Right ventricle myocardium superior (tissue), 1 donor: ENCODE measurements at regions not wholly inside any gene's neighbourhood (a gene's known extent, or its start where the extent isn't known, plus 50 kb on each side); places are given as distances from the start of the nearest gene placed in this dataset.
"Not testable (repeated sequence)": the region's sequence is repeated elsewhere in the genome, so short reads cannot be mapped to it uniquely, and the experiment has no call there.

Experiments used
- ATAC-seq: fragments of 200-7000 bp; cut with Tn5 transposase; one replicate; pipeline ENCODE4 v1.9.1; 2020; ENCODE audit warnings: mild to moderate bottlenecking; ENCODE audit not compliant: poor library complexity
- DNase-seq: peaks from one replicate; pipeline ENCODE4 v3.0.0-alpha.2; 2020
- intact Hi-C: fragments of 100-400 bp; cut with DNase I; formaldehyde crosslinking; loops from one replicate; pipeline ENCODE4 v1.11.2; 2022
- donor health status: DM: no; HTN: yes; CAD: no; lungs with severe emphysema.

GRCh38 chrX:96102997-96103396 is 581.6 kb upstream of the DIAPH2 start:
- DNase-seq (peak; percentile 22), ATAC-seq (no peak)
- intact Hi-C loops: no loop called here

- intact Hi-C loops: no loop called here
- ATAC-seq (no peak), DNase-seq (no peak)
Measured at GRCh38 chrX:96112689-96113088, 572.0 kb upstream of the DIAPH2 start.

DNA sequence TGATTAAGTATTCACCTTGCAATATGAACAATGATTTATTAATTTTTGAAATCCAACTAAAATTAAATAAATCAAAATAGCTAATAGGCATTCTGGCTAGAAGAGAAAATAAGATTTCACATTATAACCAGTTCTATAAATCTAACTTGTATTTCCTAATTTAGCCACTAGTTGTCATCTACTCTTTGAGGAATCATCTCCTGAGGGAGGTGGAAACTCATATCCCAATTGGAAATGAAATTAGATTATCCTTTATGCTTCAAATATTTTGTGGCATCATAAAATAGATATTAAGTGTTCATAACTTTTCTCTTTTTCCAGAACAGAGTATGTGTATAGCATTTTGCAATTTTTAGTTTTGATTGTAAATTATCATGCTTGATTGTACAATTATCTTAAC is 558.5 kb upstream of the DIAPH2 start:
- no peak for ATAC-seq
- intact Hi-C loops: no loop called here
- DNase-seq: no peak

DNA sequence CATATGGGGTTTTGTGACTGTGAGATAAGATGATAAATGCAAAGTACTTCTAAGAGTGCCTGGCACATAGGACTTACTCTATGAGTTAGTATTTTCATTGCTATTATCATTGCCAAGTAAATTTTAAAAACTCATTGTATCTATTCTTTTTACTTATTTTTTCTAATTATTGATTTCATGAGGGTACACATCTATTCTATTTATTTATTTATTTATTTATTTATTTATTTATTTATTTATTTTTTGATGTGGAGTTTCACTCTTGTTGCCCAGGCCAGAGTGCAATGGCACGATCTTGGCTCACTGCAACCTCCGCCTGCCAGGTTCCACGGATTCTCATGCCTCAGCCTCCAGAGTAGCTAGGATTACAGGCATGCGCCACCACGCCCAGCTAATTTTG is 556.6 kb upstream of the DIAPH2 start:
- peak; percentile 20 for DNase-seq
- intact Hi-C loops, ATAC-seq: not testable (repeated sequence)

- ATAC-seq (no peak), DNase-seq (no peak)
- intact Hi-C loops: no loop called here
Measured at GRCh38 chrX:96140796-96141195, 543.8 kb upstream of the DIAPH2 start.

GRCh38 chrX:96147681-96148080 is 537.0 kb upstream of the DIAPH2 start:
- intact Hi-C loops: no loop called here
- ATAC-seq (no peak), DNase-seq (no peak)

GRCh38 chrX:96170626-96171025 is 514.0 kb upstream of the DIAPH2 start:
- intact Hi-C loops: no loop called here
- DNase-seq (no peak), ATAC-seq (no peak)

- ATAC-seq (no peak), DNase-seq (no peak)
- intact Hi-C loops: no loop called here
Measured at GRCh38 chrX:96176921-96177320, 507.7 kb upstream of the DIAPH2 start.

DNA sequence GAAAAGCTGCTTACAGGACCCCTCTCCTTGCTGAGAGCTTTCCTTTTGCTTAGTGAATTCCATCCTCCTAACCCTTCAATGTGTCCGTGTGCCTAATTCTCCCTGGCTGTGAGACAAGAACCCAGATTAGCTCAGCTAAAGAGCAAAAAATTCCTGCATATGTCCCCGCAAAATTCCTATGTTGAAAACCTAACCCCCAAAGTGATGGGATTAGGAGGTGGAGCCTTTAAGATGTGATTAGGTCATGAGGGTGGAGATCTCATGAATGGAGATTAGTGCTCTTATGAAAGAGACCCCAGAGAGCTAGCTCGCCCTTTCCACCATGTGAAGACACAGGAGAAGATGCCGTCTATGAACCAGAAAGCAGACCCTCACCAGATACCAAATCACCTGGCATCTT is 503.0 kb upstream of the DIAPH2 start:
- intact Hi-C loops: no loop called here
- no peak for ATAC-seq
- no peak for DNase-seq

- DNase-seq (no peak), ATAC-seq (no peak)
- intact Hi-C loops: no loop called here
Measured at GRCh38 chrX:96182366-96182765, 502.3 kb upstream of the DIAPH2 start.

- no peak for ATAC-seq
- intact Hi-C loops: no loop called here
- DNase-seq: no peak
Measured at GRCh38 chrX:96183391-96183790, 501.3 kb upstream of the DIAPH2 start.

GRCh38 chrX:96183843-96184242 is 500.8 kb upstream of the DIAPH2 start:
- ATAC-seq: no peak
- intact Hi-C loops: no loop called here
- DNase-seq: no peak

GRCh38 chrX:96204928-96205327 is 479.7 kb upstream of the DIAPH2 start:
- DNase-seq (no peak), ATAC-seq (no peak)
- intact Hi-C loops: no loop called here

DNA sequence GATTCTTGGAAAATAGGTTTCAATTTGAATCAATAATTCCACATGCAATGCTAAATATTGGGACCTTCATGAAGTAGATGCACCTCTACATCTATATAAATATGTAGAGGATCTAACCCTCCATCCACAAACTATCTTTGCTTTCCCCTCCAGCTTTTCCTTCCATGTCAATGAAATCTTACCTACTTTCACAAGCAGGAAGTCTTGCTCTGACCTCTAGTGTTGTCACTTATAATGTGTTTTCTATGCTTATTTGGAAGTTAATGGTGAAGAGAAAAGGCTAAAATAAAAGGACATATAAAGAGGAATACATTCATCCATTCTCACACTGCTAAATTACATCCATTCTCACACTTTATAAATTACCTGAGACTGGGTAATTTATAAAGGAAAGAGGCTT is 472.7 kb upstream of the DIAPH2 start:
- intact Hi-C loops: no loop called here
- ATAC-seq: no peak
- no peak for DNase-seq

GRCh38 chrX:96214681-96215080 is 470.0 kb upstream of the DIAPH2 start:
- DNase-seq, intact Hi-C loops, ATAC-seq: not testable (repeated sequence)

DNA sequence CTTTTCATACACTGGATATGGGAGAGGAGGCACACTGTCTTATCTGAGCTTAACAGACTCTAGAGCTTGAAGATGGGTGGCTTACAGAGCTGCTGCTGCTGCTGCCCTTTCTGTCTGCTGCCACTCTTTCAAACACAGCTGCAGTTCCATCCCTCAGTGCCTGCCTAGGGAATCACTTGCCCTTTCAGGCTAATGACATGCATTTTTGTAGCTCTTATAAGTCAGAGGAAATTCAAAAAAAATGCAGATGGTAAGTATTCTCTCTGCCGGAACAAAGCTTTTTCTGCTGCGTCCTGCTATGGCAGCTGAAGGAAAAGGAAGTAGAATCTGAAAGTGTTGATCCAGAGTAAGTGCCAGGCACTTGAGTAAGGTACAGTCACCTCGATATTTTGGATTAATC is 460.4 kb upstream of the DIAPH2 start:
- DNase-seq (no peak), ATAC-seq (no peak)
- intact Hi-C loops: no loop called here

- ATAC-seq: no peak
- no peak for DNase-seq
- intact Hi-C loops: no loop called here
Measured at GRCh38 chrX:96244955-96245354, 439.7 kb upstream of the DIAPH2 start.

- DNase-seq: no peak
- no peak for ATAC-seq
- intact Hi-C loops: no loop called here
Measured at GRCh38 chrX:96246436-96246835, 438.2 kb upstream of the DIAPH2 start.
